SK-N-SH (cell line): ENCODE measurements at regions not wholly inside any gene's neighbourhood (a gene's known extent, or its start where the extent isn't known, plus 50 kb on each side); places are given as distances from the start of the nearest gene placed in this dataset.

ENCODE experiments used
- CTCF ChIA-PET: fragments of 300-600, 350-600 bp; formaldehyde crosslinking; extraction: SDS; loops from one replicate; lab custom pipeline; 2021; lab: Yijun Ruan, JAX
- POLR2A ChIA-PET: fragments of 350-600 bp; sonication (Branson Sonifier 250); formaldehyde crosslinking; extraction: SDS; loops from one replicate; lab custom pipeline; 2020; ENCODE audit warnings: antibody characterized with exemption, inconsistent platforms; lab: Yijun Ruan, JAX
- DNase-seq: peaks from one replicate; pipeline ENCODE4 v3.0.0; 2012
- H2AFZ ChIP-seq: fragments of 200-600 bp; sonication (generic); 2 replicates; pipeline ENCODE4 v1.8.1; 2016; ENCODE audit warnings: antibody characterized with exemption, mild to moderate bottlenecking, low read depth
- H3F3A ChIP-seq: fragments of 200-600 bp; sonication (generic); replicated peaks from 2 replicates; pipeline ENCODE3; 2016; ENCODE audit warnings: antibody characterized with exemption, mild to moderate bottlenecking; ENCODE audit not compliant: insufficient read depth
- H3K27ac ChIP-seq, 2 experiments: fragments of 200-500 bp in 1 of 2; fragments of 200-600 bp in 1 of 2; sonication (Bioruptor generic) in 1 of 2; sonication (generic), shearing (Covaris generic) in 1 of 2; 2 replicates each; pipeline versions ENCODE4 v1.5.1 to v1.6.1; 2014 to 2016; ENCODE audit warnings: low read depth in 2 of 2, inconsistent platforms in 1 of 2, low read length in 1 of 2, mild to moderate bottlenecking in 1 of 2, mixed read lengths in 1 of 2
- H3K27me3 ChIP-seq: fragments of 200-600 bp; sonication (generic), shearing (Covaris generic); 2 replicates; pipeline ENCODE4 v1.6.1; 2016; ENCODE audit warnings: mixed run types; ENCODE audit not compliant: insufficient read depth
- H3K36me3 ChIP-seq, 2 experiments: fragments of 200-500 bp in 1 of 2; fragments of 200-600 bp in 1 of 2; sonication (Bioruptor generic) in 1 of 2; sonication (generic) in 1 of 2; replicated peaks in 1 of 2; 2 replicates each; pipeline versions ENCODE3 to v1.5.1; 2014 to 2016; ENCODE audit warnings: low read length in 1 of 2, mild to moderate bottlenecking in 1 of 2; ENCODE audit not compliant: insufficient read depth in 2 of 2, control insufficient read depth in 1 of 2
- H3K4me1 ChIP-seq, 2 experiments: fragments of 200-500 bp in 1 of 2; fragments of 200-600 bp in 1 of 2; sonication (Bioruptor generic) in 1 of 2; sonication (generic), shearing (Covaris generic) in 1 of 2; 2 replicates each; pipeline versions ENCODE4 v1.5.1 to v1.6.1; 2014 to 2016; ENCODE audit warnings: low read depth in 1 of 2, low read length in 1 of 2, mixed run types in 1 of 2; ENCODE audit not compliant: insufficient read depth in 2 of 2, control insufficient read depth in 1 of 2
- H3K4me2 ChIP-seq: fragments of 200-600 bp; sonication (generic), shearing (Covaris generic); 2 replicates; pipeline ENCODE4 v1.6.1; 2017; ENCODE audit warnings: mixed run types
- H3K4me3 ChIP-seq, 2 experiments: fragments of 200-500 bp in 1 of 2; fragments of 200-600 bp in 1 of 2; sonication (Bioruptor generic) in 1 of 2; sonication (generic), shearing (Covaris generic) in 1 of 2; 2 replicates each; pipeline versions ENCODE4 v1.5.1 to v1.8.1; 2014 to 2016; ENCODE audit warnings: low read depth in 2 of 2, inconsistent platforms in 1 of 2, low read length in 1 of 2, mild to moderate bottlenecking in 1 of 2, mixed read lengths in 1 of 2, moderate library complexity in 1 of 2
- H3K79me2 ChIP-seq: fragments of 200-600 bp; sonication (generic); 2 replicates; pipeline ENCODE4 v1.8.1; 2017; ENCODE audit warnings: mild to moderate bottlenecking; ENCODE audit not compliant: insufficient read depth
- H3K9ac ChIP-seq: fragments of 200-600 bp; sonication (generic); 2 replicates; pipeline ENCODE4 v1.6.1; 2017; ENCODE audit warnings: mixed run types
- H3K9me2 ChIP-seq: fragments of 200-600 bp; sonication (generic); 2 replicates; pipeline ENCODE4 v1.6.1; 2017; ENCODE audit warnings: mixed run types
- H3K9me3 ChIP-seq: fragments of 200-600 bp; sonication (generic); 2 replicates; pipeline ENCODE4 v1.6.1; 2017; ENCODE audit warnings: mixed run types, mild to moderate bottlenecking, moderate library complexity
- H4K20me1 ChIP-seq: fragments of 200-600 bp; sonication (generic); 2 replicates; pipeline ENCODE4 v1.6.1; 2017; ENCODE audit warnings: mild to moderate bottlenecking, mixed run types; ENCODE audit not compliant: insufficient read depth
- ELF1 ChIP-seq: IDR thresholded peaks from 2 replicates; pipeline ENCODE4 v1.4.0; 2012
- FOSL2 ChIP-seq: IDR thresholded peaks from 2 replicates; pipeline ENCODE4 v1.4.0; 2012; ENCODE audit warnings: low read depth, mild to moderate bottlenecking, moderate library complexity, borderline replicate concordance
- FOXJ3 ChIP-seq: sonication (generic); formaldehyde crosslinking; IDR thresholded peaks from 2 replicates; pipeline ENCODE4 v1.5.1; 2020; ENCODE audit warnings: mild to moderate bottlenecking, missing genetic modification reagents
- IRF3 ChIP-seq: fragments of 150-350 bp; IDR thresholded peaks from 2 replicates; pipeline ENCODE4 v1.6.1; 2016; ENCODE audit warnings: mild to moderate bottlenecking, low read depth, low read length
- MEF2A ChIP-seq: IDR thresholded peaks from 2 replicates; pipeline ENCODE4 v1.4.0; 2012; ENCODE audit warnings: low read depth, borderline replicate concordance
- NRF1 ChIP-seq: IDR thresholded peaks from 2 replicates; pipeline ENCODE4 v1.6.1; 2012; ENCODE audit warnings: low read depth, mild to moderate bottlenecking, low read length
- POLR2AphosphoS5 ChIP-seq: IDR thresholded peaks from 2 replicates; pipeline ENCODE4 v1.6.1; 2012; ENCODE audit warnings: low read depth, low read length
- RFX5 ChIP-seq: IDR thresholded peaks from 2 replicates; pipeline ENCODE4 v1.6.1; 2012; ENCODE audit warnings: mild to moderate bottlenecking, improper control_type of control experiment, low read length
- RXRA ChIP-seq: IDR thresholded peaks from 2 replicates; pipeline ENCODE4 v1.4.0; 2012; ENCODE audit warnings: low read depth, mild to moderate bottlenecking, borderline replicate concordance
- SIN3A ChIP-seq: IDR thresholded peaks from 2 replicates; pipeline ENCODE4 v1.6.1; 2012; ENCODE audit warnings: low read depth, mild to moderate bottlenecking, low read length, moderate library complexity, borderline replicate concordance
- TAF1 ChIP-seq: IDR thresholded peaks from 2 replicates; pipeline ENCODE4 v1.6.1; 2012; ENCODE audit warnings: low read depth, mild to moderate bottlenecking, low read length, moderate library complexity, borderline replicate concordance
- TCF12 ChIP-seq: IDR thresholded peaks from 2 replicates; pipeline ENCODE4 v1.4.0; 2012
- TEAD4 ChIP-seq: IDR thresholded peaks from 2 replicates; pipeline ENCODE4 v1.4.0; 2012; ENCODE audit warnings: mild to moderate bottlenecking, borderline replicate concordance; ENCODE audit not compliant: insufficient read depth
- USF2 ChIP-seq: fragments of 150-350 bp; IDR thresholded peaks from 2 replicates; pipeline ENCODE4 v1.6.1; 2017; ENCODE audit warnings: antibody characterized with exemption, low read length, low read depth, borderline replicate concordance
- YY1 ChIP-seq: IDR thresholded peaks from 2 replicates; pipeline ENCODE4 v1.4.0; 2012; ENCODE audit warnings: low read depth, mild to moderate bottlenecking
- ZBTB33 ChIP-seq: IDR thresholded peaks from 2 replicates; pipeline ENCODE4 v1.4.0; 2012; ENCODE audit warnings: low read depth, borderline replicate concordance
- WGBS: methylation state at CpG from one replicate; pipeline ENCODE4 v1.1.6; 2017; ENCODE audit warnings: low lambda C conversion rate; 5-methylcytosine and 5-hydroxymethylcytosine counted together

- H3K27me3 ChIP-seq: no peaks in the 10 kb centered on the region
- H3K27ac ChIP-seq: no peak overlapping the region
- no peaks in the 10 kb centered on the region for H3K36me3 ChIP-seq
- ChIA-PET POLR2A (no interaction called here), CTCF (no interaction called here)
- H3K9ac ChIP-seq: no peak overlapping the region
- no peak overlapping the region for H3K4me3 ChIP-seq
- WGBS: 30% methylated on average over 2 of the region's 14 CpGs
- no peaks in the 10 kb centered on the region for H3K9me2 ChIP-seq
- H3K4me1 ChIP-seq: no peaks in the 10 kb centered on the region
- H3K4me2 ChIP-seq: no peak overlapping the region
- no peaks in the 10 kb centered on the region for H3K79me2 ChIP-seq
- no peak overlapping the region for H2AFZ ChIP-seq
- H4K20me1 ChIP-seq: no peaks in the 10 kb centered on the region
- no peaks in the 10 kb centered on the region for H3K9me3 ChIP-seq
- no peaks in the 10 kb centered on the region for H3F3A ChIP-seq
- TF ChIP-seq RFX5 (no peak), MEF2A (no peak), USF2 (no peak), TAF1 (no peak), FOXJ3 (CRISPR knock-in tag) (no peak)
- no peak for DNase-seq
These were observed 273.8 kb upstream of the USP25 start for GRCh38 chr21:15455819-15456462.

GRCh38 chr21:15457965-15458364 lies 271.8 kb upstream of the USP25 start:
- H4K20me1 ChIP-seq: no peaks in the 10 kb centered on the region
- TF ChIP-seq USF2 (no peak), POLR2AphosphoS5 (no peak), YY1 (no peak), MEF2A (no peak)
- H3K9ac ChIP-seq: no peak overlapping the region
- no peaks in the 10 kb centered on the region for H3F3A ChIP-seq
- no peaks in the 10 kb centered on the region for H3K4me1 ChIP-seq
- no peaks in the 10 kb centered on the region for H3K9me2 ChIP-seq
- H3K4me3 ChIP-seq: no peak overlapping the region
- no peak overlapping the region for H2AFZ ChIP-seq
- H3K9me3 ChIP-seq: no peaks in the 10 kb centered on the region
- ChIA-PET CTCF (no interaction called here), POLR2A (no interaction called here)
- no peaks in the 10 kb centered on the region for H3K27me3 ChIP-seq
- no peak for DNase-seq
- no peaks in the 10 kb centered on the region for H3K36me3 ChIP-seq
- no peak overlapping the region for H3K4me2 ChIP-seq
- no peaks in the 10 kb centered on the region for H3K79me2 ChIP-seq
- WGBS: 1% methylated on average over 3 of the region's 3 CpGs
- H3K27ac ChIP-seq: no peak overlapping the region

GRCh38 chr21:15462092-15462491 lies 267.7 kb upstream of the USP25 start:
- TF ChIP-seq IRF3 (no peak), TCF12 (no peak), NRF1 (no peak), SIN3A (no peak), FOSL2 (no peak), RXRA (no peak), RFX5 (no peak), TEAD4 (no peak), ELF1 (no peak), ZBTB33 (no peak)
- no peaks in the 10 kb centered on the region for H3K9me3 ChIP-seq

More at GRCh38 chr21:15462092-15462491, 267.7 kb upstream of the USP25 start:
- no peaks in the 10 kb centered on the region for H3F3A ChIP-seq
- no peak overlapping the region for H3K4me2 ChIP-seq
- H3K27me3 ChIP-seq: no peaks in the 10 kb centered on the region
- no peak overlapping the region for H3K27ac ChIP-seq
- CTCF ChIA-PET: interaction anchor here (0.6 to 2.7 kb wide), 2 partner anchors 19 to 20 kb away, joined by 3 to 11 read pairs; no protein-coding TSS in a partner anchor
- H3K4me1 ChIP-seq: no peaks in the 10 kb centered on the region
- no peaks in the 10 kb centered on the region for H3K9me2 ChIP-seq
- DNase-seq: no peak
- H4K20me1 ChIP-seq: no peaks in the 10 kb centered on the region
- H3K79me2 ChIP-seq: no peaks in the 10 kb centered on the region
- POLR2A ChIA-PET: no interaction called here
- 6% methylated on average over 1 of the region's 1 CpG for WGBS
- no peak overlapping the region for H2AFZ ChIP-seq
- no peak overlapping the region for H3K9ac ChIP-seq
- no peaks in the 10 kb centered on the region for H3K36me3 ChIP-seq
- H3K4me3 ChIP-seq: no peak overlapping the region
